ENCODE measurements at regions not wholly inside any gene's neighbourhood (a gene's known extent, or its start where the extent isn't known, plus 50 kb on each side); places are given as distances from the start of the nearest gene placed in this dataset.

DNA sequence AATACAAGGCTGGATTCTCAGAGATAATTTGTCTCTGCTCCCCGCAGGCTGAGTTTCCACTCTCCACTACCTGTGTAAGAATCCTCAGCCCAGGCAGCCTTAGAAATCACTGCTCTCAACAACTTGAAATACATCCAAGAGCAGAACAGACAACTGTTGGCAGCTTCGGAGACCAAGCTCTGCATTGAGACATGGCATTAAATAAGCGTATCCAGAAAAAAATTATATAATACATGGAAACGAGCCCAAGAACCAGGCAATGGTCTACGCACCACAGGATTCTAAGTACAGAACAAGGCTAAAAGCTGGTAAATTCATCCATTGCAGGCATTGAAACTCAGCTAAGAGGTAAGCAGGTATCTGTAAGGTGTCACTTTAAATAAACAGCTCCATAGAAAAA, 165.5 kb upstream of the DIO3 start:
- Histone ChIP-seq H3K9me3 (no peaks in the 10 kb centered on the region), H3K4me3 (no peak overlapping the region), H3K36me3 (no peaks in the 10 kb centered on the region), H3K27me3 (peaks cover 23% of the 10 kb centered on the region), H3K4me1 (peaks cover 2% of the 10 kb centered on the region), H3K27ac (no peak overlapping the region)
- 88% methylated on average over 5 of the region's 5 CpGs for WGBS
- no peak for DNase-seq (ENCODE audit: low spot score in 2 of 2)
- TF ChIP-seq POLR2A (IDR thresholded peaks at IDR 0.05) = no peak
- TF ChIP-seq POLR2AphosphoS5 (IDR thresholded peaks at IDR 0.05) = no peak
- no peak for TF ChIP-seq EP300 (IDR thresholded peaks at IDR 0.05)
- TF ChIP-seq, protein P1, sequence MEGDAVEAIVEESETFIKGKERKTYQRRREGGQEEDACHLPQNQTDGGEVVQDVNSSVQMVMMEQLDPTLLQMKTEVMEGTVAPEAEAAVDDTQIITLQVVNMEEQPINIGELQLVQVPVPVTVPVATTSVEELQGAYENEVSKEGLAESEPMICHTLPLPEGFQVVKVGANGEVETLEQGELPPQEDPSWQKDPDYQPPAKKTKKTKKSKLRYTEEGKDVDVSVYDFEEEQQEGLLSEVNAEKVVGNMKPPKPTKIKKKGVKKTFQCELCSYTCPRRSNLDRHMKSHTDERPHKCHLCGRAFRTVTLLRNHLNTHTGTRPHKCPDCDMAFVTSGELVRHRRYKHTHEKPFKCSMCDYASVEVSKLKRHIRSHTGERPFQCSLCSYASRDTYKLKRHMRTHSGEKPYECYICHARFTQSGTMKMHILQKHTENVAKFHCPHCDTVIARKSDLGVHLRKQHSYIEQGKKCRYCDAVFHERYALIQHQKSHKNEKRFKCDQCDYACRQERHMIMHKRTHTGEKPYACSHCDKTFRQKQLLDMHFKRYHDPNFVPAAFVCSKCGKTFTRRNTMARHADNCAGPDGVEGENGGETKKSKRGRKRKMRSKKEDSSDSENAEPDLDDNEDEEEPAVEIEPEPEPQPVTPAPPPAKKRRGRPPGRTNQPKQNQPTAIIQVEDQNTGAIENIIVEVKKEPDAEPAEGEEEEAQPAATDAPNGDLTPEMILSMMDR (IDR thresholded peaks at IDR 0.05) = no peak

DNA sequence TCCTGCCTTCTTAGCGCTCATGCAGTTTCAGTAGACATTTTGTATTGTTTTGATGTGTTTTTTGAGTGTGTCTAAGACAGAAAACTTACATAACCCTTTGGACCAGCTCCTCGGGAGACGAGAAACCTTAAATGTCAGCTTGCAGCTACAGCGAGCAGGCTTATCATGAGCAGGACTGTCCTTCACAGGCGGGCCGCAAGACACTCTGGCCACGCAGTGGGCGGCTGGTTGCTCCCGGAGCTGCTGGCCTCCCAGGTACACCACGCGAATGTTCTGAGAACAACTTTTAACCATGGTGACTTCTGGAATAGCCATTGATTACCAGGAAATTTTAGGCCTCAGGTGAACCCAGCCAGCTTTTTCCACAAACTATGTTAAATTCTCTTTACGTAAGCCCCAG, 164.1 kb upstream of the DIO3 start:
- no peak for DNase-seq (ENCODE audit: low spot score in 2 of 2)
- Histone ChIP-seq H3K27ac (no peak overlapping the region), H3K4me3 (no peak overlapping the region), H3K36me3 (no peaks in the 10 kb centered on the region), H3K4me1 (peaks cover 9% of the 10 kb centered on the region), H3K27me3 (peaks cover 33% of the 10 kb centered on the region), H3K9me3 (no peaks in the 10 kb centered on the region)
- 92% methylated on average over 12 of the region's 12 CpGs for WGBS
- no peak for TF ChIP-seq POLR2A (IDR thresholded peaks at IDR 0.05)
- TF ChIP-seq, protein P1 (IDR thresholded peaks at IDR 0.05) = no peak
- TF ChIP-seq EP300 (IDR thresholded peaks at IDR 0.05) = no peak
- no peak for TF ChIP-seq POLR2AphosphoS5 (IDR thresholded peaks at IDR 0.05)

DNA sequence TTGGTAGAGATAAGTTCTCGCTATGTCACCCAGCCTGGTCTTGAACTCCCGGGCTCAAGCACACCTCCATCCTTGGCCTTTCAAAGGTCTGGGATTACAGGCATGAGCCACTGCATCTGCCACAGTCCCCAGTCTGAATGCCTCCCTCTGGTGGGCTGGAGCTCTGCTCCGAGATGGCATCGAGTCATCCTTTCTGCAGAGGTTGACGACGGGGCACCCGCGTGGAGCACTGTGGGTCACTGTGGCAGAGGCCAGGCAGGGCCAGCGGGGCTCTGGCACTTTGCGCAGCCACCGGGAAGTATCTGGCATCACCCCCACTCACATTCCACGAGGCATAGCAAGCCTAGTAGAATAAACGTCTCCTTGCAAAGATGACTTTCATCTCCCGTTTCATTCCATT, 163.3 kb upstream of the DIO3 start:
- H3K9me3 ChIP-seq = no peaks in the 10 kb centered on the region
- DNase-seq (ENCODE audit: low spot score in 2 of 2) = no peak
- H3K36me3 ChIP-seq = no peaks in the 10 kb centered on the region
- 77% methylated on average over 5 of the region's 14 CpGs for WGBS
- H3K27me3 ChIP-seq = peaks cover 33% of the 10 kb centered on the region
- peaks cover 9% of the 10 kb centered on the region for H3K4me1 ChIP-seq
- H3K4me3 ChIP-seq = no peak overlapping the region
- TF ChIP-seq EP300 (IDR thresholded peaks at IDR 0.05) = no peak
- TF ChIP-seq, protein P1 (IDR thresholded peaks at IDR 0.05) = no peak
- TF ChIP-seq POLR2A (IDR thresholded peaks at IDR 0.05) = no peak
- no peak for TF ChIP-seq POLR2AphosphoS5 (IDR thresholded peaks at IDR 0.05)
- H3K27ac ChIP-seq = no peak overlapping the region

DNA sequence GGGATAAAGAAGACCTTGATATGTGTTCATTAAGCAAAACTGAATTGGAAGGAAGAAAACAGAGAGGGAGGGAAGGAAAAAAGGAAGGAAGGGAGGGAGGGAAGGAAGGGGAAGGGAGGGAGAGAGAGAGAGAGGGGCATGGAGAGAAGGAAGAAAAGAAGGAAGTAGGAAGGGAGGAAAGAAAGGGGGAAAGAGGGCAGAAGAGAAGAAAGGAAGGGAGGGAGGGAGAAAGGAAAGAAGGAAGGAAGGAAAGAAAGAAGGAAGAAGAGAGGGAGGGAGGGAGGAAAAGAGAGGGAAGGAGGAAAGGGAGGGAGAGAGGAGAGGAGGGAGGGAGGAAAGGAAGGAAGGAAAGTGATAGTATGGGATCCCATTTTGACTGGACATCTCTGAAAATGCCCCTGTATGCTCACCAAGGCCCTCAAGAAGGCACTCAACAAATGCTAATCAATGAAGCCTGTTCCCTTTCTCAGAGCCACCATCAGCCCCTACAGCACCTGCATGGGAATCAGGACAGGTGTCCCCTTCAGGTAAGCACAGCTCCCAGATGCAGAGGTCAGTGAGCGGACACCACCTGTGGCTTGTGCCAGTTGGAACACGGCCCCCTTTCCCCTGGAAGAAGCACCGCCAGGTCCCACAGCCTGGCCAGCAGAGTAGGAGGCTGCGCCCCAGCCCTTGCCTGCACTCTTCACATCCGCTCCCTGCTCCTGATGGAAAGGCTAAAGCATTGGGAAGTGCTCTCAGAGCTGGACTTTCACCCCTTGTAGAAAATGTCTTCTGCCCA, 161.4 kb upstream of the DIO3 start:
- 92% methylated on average over 5 of the region's 5 CpGs for WGBS

DNA sequence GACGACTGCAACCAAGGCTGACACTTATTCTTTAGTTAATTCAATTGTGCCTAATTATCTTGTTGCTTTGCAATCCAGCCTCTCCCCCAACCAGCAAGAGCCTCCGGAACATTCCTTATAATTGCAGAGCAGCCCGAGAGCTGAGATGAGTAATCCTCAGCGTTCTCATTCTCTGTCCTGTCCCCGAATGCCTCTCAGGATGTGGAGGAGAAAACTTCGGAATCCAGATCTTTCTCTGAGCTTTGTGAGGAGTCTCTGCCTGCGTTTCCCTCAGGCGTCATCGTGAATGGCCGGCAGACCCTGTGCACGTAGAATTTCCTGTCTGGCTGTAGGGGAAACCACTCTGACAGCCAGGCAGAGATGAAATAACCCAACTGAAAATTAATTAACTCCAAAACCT, 160.5 kb upstream of the DIO3 start:
- WGBS = 2% methylated on average over 11 of the region's 11 CpGs
- TF ChIP-seq EP300 (IDR thresholded peaks at IDR 0.05) (no peak), POLR2A (IDR thresholded peaks at IDR 0.05) (no peak), POLR2AphosphoS5 (IDR thresholded peaks at IDR 0.05) (no peak)
- TF ChIP-seq, protein P1 (IDR thresholded peaks at IDR 0.05) = no peak
- Histone ChIP-seq H3K27ac (no peak overlapping the region), H3K36me3 (no peaks in the 10 kb centered on the region), H3K27me3 (peaks cover 26% of the 10 kb centered on the region), H3K4me1 (peaks cover 12% of the 10 kb centered on the region), H3K4me3 (no peak overlapping the region), H3K9me3 (no peaks in the 10 kb centered on the region)
- DNase-seq (ENCODE audit: low spot score in 2 of 2) = no peak

More for the DNA sequence above, 161.4 kb upstream of the DIO3 start:
- Histone ChIP-seq H3K4me3 (no peak overlapping the region), H3K4me1 (peaks cover 9% of the 10 kb centered on the region), H3K9me3 (no peaks in the 10 kb centered on the region), H3K36me3 (no peaks in the 10 kb centered on the region), H3K27ac (no peak overlapping the region), H3K27me3 (peaks cover 30% of the 10 kb centered on the region)
- DNase-seq (ENCODE audit: low spot score in 2 of 2) = no peak
- no peak for TF ChIP-seq POLR2AphosphoS5 (IDR thresholded peaks at IDR 0.05)
- no peak for TF ChIP-seq POLR2A (IDR thresholded peaks at IDR 0.05)
- no peak for TF ChIP-seq EP300 (IDR thresholded peaks at IDR 0.05)
- TF ChIP-seq, protein P1 (IDR thresholded peaks at IDR 0.05) = no peak

Measured in suprapubic skin (tissue), 4 donors.